ENCODE measurements at regions not wholly inside any gene's neighbourhood (a gene's known extent, or its start where the extent isn't known, plus 50 kb on each side); places are given as distances from the start of the nearest gene placed in this dataset.

- no peak for TF ChIP-seq GATA3 (IDR thresholded peaks at IDR 0.05; ENCODE audit: low read depth, low read length)
- TF ChIP-seq GATA2 (IDR thresholded peaks at IDR 0.05; ENCODE audit: low read depth, low read length), result no peak
Observed at GRCh38 chr5:123936548-123936947, 424.6 kb downstream of the CSNK1G3 start.

All from SH-SY5Y (cell line).